H1 (cell line): ENCODE measurements at regions not wholly inside any gene's neighbourhood (a gene's known extent, or its start where the extent isn't known, plus 50 kb on each side); places are given as distances from the start of the nearest gene placed in this dataset.

Experiments
- CTCF ChIA-PET: fragments of 300-600 bp; sonication (Branson Sonifier 250); formaldehyde crosslinking; loops from one replicate; lab custom pipeline; 2021; ENCODE audit not compliant: partially characterized antibody; lab: Charles Lee
- POLR2A ChIA-PET: fragments of 300-600 bp; sonication (Branson Sonifier 250); formaldehyde crosslinking; loops from one replicate; lab custom pipeline; 2021; ENCODE audit warnings: inconsistent platforms; ENCODE audit not compliant: partially characterized antibody; lab: Charles Lee
- DNase-seq, 2 experiments: peaks; one replicate each; pipeline versions ENCODE4 v3.0.0 to v3.0.0-alpha.2; 2010 to 2022; ENCODE audit warnings: low spot score in 2 of 2, low read depth in 1 of 2, mixed read lengths in 1 of 2
- FAIRE-seq: peaks from 2 replicates; lab custom pipeline; 2011; peaks lifted over from hg19 to GRCh38; lab: Jason Lieb, UNC
- H2AFZ ChIP-seq: 2 replicates; pipeline ENCODE4 v1.8.1; 2012; ENCODE audit warnings: low read length, inconsistent platforms
- H2AK5ac ChIP-seq: 2 replicates; pipeline ENCODE4 v1.6.1; 2013; ENCODE audit warnings: low read depth, low read length
- H2BK120ac ChIP-seq: replicated peaks from 2 replicates; pipeline ENCODE3; 2013; ENCODE audit warnings: low read depth, low read length, inconsistent platforms
- H2BK12ac ChIP-seq: 2 replicates; pipeline ENCODE4 v1.6.1; 2013; ENCODE audit warnings: low read depth, low read length
- H2BK15ac ChIP-seq: 2 replicates; pipeline ENCODE4 v1.6.1; 2013; ENCODE audit warnings: low read length
- H2BK20ac ChIP-seq: 2 replicates; pipeline ENCODE4 v1.6.1; 2013; ENCODE audit warnings: low read length
- H2BK5ac ChIP-seq: 2 replicates; pipeline ENCODE4 v1.6.1; 2013; ENCODE audit warnings: low read depth, low read length
- H3K14ac ChIP-seq: 2 replicates; pipeline ENCODE4 v1.6.1; 2013; ENCODE audit warnings: inconsistent platforms; ENCODE audit not compliant: insufficient read length
- H3K18ac ChIP-seq: 2 replicates; pipeline ENCODE4 v1.6.1; 2013; ENCODE audit warnings: low read length; ENCODE audit errors: extremely low read depth
- H3K23ac ChIP-seq: 2 replicates; pipeline ENCODE4 v1.6.1; 2013; ENCODE audit warnings: inconsistent platforms; ENCODE audit not compliant: insufficient read length
- H3K23me2 ChIP-seq: 2 replicates; pipeline ENCODE4 v1.6.1; 2013; ENCODE audit warnings: low read depth, low read length
- H3K27ac ChIP-seq: 2 replicates; pipeline ENCODE4 v1.6.1; 2011; ENCODE audit warnings: low read depth, low read length, inconsistent platforms
- H3K27me3 ChIP-seq, 4 experiments: replicated peaks in 1 of 4; 1 replicate in 1 of 4; 2 replicates in 3 of 4; pipeline versions ENCODE4 v1.6.1 to v1.8.1; 2011 to 2013; ENCODE audit warnings: low read length in 3 of 4, mild to moderate bottlenecking in 3 of 4, inconsistent platforms in 2 of 4, mixed read lengths in 2 of 4, moderate library complexity in 1 of 4; ENCODE audit not compliant: control insufficient read depth in 3 of 4, insufficient read depth in 3 of 4; ENCODE audit errors: extremely low read depth in 1 of 4
- H3K36me3 ChIP-seq, 4 experiments: 2 replicates each; pipeline versions ENCODE4 v1.6.1 to v1.8.1; 2011 to 2013; ENCODE audit warnings: mild to moderate bottlenecking in 4 of 4, low read length in 3 of 4, moderate library complexity in 2 of 4, control low read depth in 1 of 4, inconsistent platforms in 1 of 4; ENCODE audit not compliant: insufficient read depth in 4 of 4, control insufficient read depth in 2 of 4
- H3K4ac ChIP-seq: replicated peaks from 2 replicates; pipeline ENCODE3; 2013; ENCODE audit warnings: low read length, low read depth, mixed read lengths, inconsistent platforms; ENCODE audit not compliant: insufficient read length
- H3K4me1 ChIP-seq, 4 experiments: replicated peaks in 1 of 4; 1 replicate in 1 of 4; 2 replicates in 3 of 4; pipeline versions ENCODE4 v1.6.1 to v1.8.1; 2011 to 2013; ENCODE audit warnings: low read length in 3 of 4, inconsistent platforms in 2 of 4, mixed read lengths in 1 of 4; ENCODE audit not compliant: insufficient read depth in 4 of 4, control insufficient read depth in 3 of 4
- H3K4me2 ChIP-seq, 2 experiments: 2 replicates each; pipeline versions ENCODE4 v1.6.1 to v1.8.1; 2011 to 2013; ENCODE audit warnings: low read depth in 2 of 2, low read length in 2 of 2, control low read depth in 1 of 2, inconsistent platforms in 1 of 2, mild to moderate bottlenecking in 1 of 2; ENCODE audit not compliant: insufficient read depth in 1 of 2
- H3K4me3 ChIP-seq, 4 experiments: fragments of 200-600, 300-600 bp in 1 of 4; sonication (generic), shearing (Covaris generic), sonication (Bioruptor Twin) in 1 of 4; 2 replicates each; pipeline versions ENCODE4 v1.5.1 to v1.8.1; 2011 to 2016; ENCODE audit warnings: low read length in 4 of 4, low read depth in 3 of 4, control low read depth in 2 of 4, inconsistent platforms in 2 of 4, mild to moderate bottlenecking in 2 of 4, mixed read lengths in 1 of 4, moderate library complexity in 1 of 4; ENCODE audit not compliant: insufficient read depth in 2 of 4; ENCODE audit errors: extremely low read depth in 1 of 4
- H3K56ac ChIP-seq: replicated peaks from 2 replicates; pipeline ENCODE3; 2013; ENCODE audit warnings: low read depth, mild to moderate bottlenecking, mixed read lengths, low read length, inconsistent platforms; ENCODE audit not compliant: insufficient read length
- H3K79me1 ChIP-seq: 2 replicates; pipeline ENCODE4 v1.6.1; 2013; ENCODE audit warnings: low read depth, low read length, control low read depth
- H3K79me2 ChIP-seq, 2 experiments: 2 replicates each; pipeline versions ENCODE4 v1.6.1 to v1.8.1; 2012 to 2013; ENCODE audit warnings: low read length in 2 of 2, mild to moderate bottlenecking in 2 of 2, inconsistent platforms in 1 of 2; ENCODE audit not compliant: insufficient read depth in 2 of 2, control insufficient read depth in 1 of 2
- H3K9ac ChIP-seq, 4 experiments: replicated peaks in 1 of 4; 1 replicate in 1 of 4; 2 replicates in 3 of 4; pipeline versions ENCODE4 v1.6.1 to v1.8.1; 2011 to 2013; ENCODE audit warnings: low read depth in 3 of 4, low read length in 3 of 4, control low read depth in 2 of 4, mild to moderate bottlenecking in 2 of 4, moderate library complexity in 2 of 4, inconsistent platforms in 1 of 4; ENCODE audit errors: extremely low read depth in 1 of 4
- H3K9me3 ChIP-seq, 2 experiments: 2 replicates each; pipeline versions ENCODE4 v1.6.1 to v1.8.1; 2012 to 2013; ENCODE audit warnings: mild to moderate bottlenecking in 2 of 2, moderate library complexity in 2 of 2, control low read depth in 1 of 2, inconsistent platforms in 1 of 2, low read depth in 1 of 2, low read length in 1 of 2, mixed read lengths in 1 of 2; ENCODE audit not compliant: insufficient read depth in 2 of 2
- H4K20me1 ChIP-seq, 2 experiments: replicated peaks in 1 of 2; 2 replicates each; pipeline versions ENCODE3 to v1.8.1; 2011 to 2013; ENCODE audit warnings: inconsistent platforms in 2 of 2, low read length in 2 of 2, mild to moderate bottlenecking in 1 of 2; ENCODE audit not compliant: insufficient read depth in 2 of 2, control insufficient read depth in 1 of 2
- H4K5ac ChIP-seq: 2 replicates; pipeline ENCODE4 v1.6.1; 2013; ENCODE audit warnings: low read length, low read depth, mixed read lengths, inconsistent platforms; ENCODE audit not compliant: insufficient read length
- H4K8ac ChIP-seq: 2 replicates; pipeline ENCODE4 v1.8.0; 2013; ENCODE audit warnings: mild to moderate bottlenecking, moderate library complexity, low read length, inconsistent platforms; ENCODE audit not compliant: insufficient read depth; ENCODE audit errors: extremely low read depth
- H4K91ac ChIP-seq: replicated peaks from 2 replicates; pipeline ENCODE3; 2013; ENCODE audit warnings: low read length, mixed read lengths, inconsistent platforms; ENCODE audit not compliant: insufficient read length
- SIRT6 ChIP-seq: IDR thresholded peaks from one replicate; pipeline ENCODE4 v1.7.1; 2012; ENCODE audit warnings: low read length, inconsistent platforms
- WGBS, 2 experiments: shearing (Covaris generic) in 1 of 2; methylation state at CpG; one replicate each; pipeline versions ENCODE4 v1.1.6 to v1.1.7; 2013 to 2015; ENCODE audit warnings: low lambda C conversion rate in 2 of 2, mixed read lengths in 2 of 2, inconsistent platforms in 1 of 2, low coverage in 1 of 2, missing lambda C conversion rate in 1 of 2; ENCODE audit not compliant: insufficient replicate concordance in 2 of 2, insufficient coverage in 1 of 2, insufficient read length in 1 of 2; ENCODE audit errors: extremely low coverage in 1 of 2, missing lambda C conversion rate in 1 of 2; 5-methylcytosine and 5-hydroxymethylcytosine counted together

- no peak overlapping the region for H2AK5ac ChIP-seq
- H4K20me1 ChIP-seq: no peaks in the 10 kb centered on the region
- no peak overlapping the region for H3K4me2 ChIP-seq
- H3K23me2 ChIP-seq: 0 out of 2 replicates have a peak, but pooled peaks cover 2% of the 10 kb centered on the region
- no peaks in the 10 kb centered on the region for H3K79me2 ChIP-seq
- no peak overlapping the region for H2BK20ac ChIP-seq
- no peak overlapping the region for H2BK12ac ChIP-seq
- no peak overlapping the region for H2BK5ac ChIP-seq
- FAIRE-seq (no peak), DNase-seq (no peak)
- no peak overlapping the region for H4K91ac ChIP-seq
- no peak overlapping the region for H4K8ac ChIP-seq
- H2AFZ ChIP-seq: no peak overlapping the region
- H3K36me3 ChIP-seq: no peaks in the 10 kb centered on the region
- H3K27ac ChIP-seq: no peak overlapping the region
- H3K18ac ChIP-seq: no peak overlapping the region
- POLR2A ChIA-PET: no interaction called here
- CTCF ChIA-PET: no interaction called here
- WGBS, 2 experiments: 96% methylated on average over 10 of the region's 10 CpGs; no CpG with 5 or more reads in 1 of the 2 experiments
- no peak overlapping the region for H3K14ac ChIP-seq
- H3K4me1 ChIP-seq: peaks cover 8 to 17% (median 14%) of the 10 kb centered on the region in 4 experiments
- no peak overlapping the region for H3K23ac ChIP-seq
- TF ChIP-seq SIRT6: no peak
- TF ChIP-seq, all 59 proteins: peak for 0
- Histone ChIP-seq H3K9ac (no peak overlapping the region), H3K79me1 (no peaks in the 10 kb centered on the region), H2BK15ac (no peak overlapping the region), H3K4ac (no peak overlapping the region), H3K4me3 (no peak overlapping the region), H2BK120ac (no peak overlapping the region), H3K9me3 (no peaks in the 10 kb centered on the region), H3K56ac (no peak overlapping the region), H3K27me3 (no peaks in the 10 kb centered on the region; a peak in 2 of 7 replicates), H4K5ac (no peak overlapping the region)
Measured at GRCh38 chr10:113409175-113409574, 143.7 kb upstream of the HABP2 start.
